ENCODE measurements at regions not wholly inside any gene's neighbourhood (a gene's known extent, or its start where the extent isn't known, plus 50 kb on each side); places are given as distances from the start of the nearest gene placed in this dataset.

DNA sequence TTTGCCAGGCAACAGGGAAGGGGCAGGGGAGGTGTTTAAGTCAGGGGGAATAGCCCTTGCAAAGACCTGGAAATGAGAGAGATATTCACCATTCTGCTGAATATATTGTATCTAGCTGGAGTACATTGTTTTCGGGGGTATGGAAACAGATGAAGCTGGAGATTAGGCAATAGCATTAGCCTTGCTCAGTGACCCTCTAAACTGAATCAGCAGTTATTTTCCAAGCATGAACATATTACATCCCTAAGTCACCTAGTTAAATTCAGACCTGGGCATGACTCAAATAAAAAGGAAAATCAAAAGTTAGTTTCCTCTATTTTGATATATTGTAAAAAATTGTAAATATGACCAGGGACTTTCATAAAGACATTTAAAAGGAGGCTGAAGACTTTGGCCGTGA lies 544.6 kb upstream of the TRPC7 start:
- Histone ChIP-seq H3K4me3 (ENCODE audit: low read depth, low read length) (no peak overlapping the region), H3K4me1 (ENCODE audit: control insufficient read depth, insufficient read depth, low read length) (no peaks in the 10 kb centered on the region), H3K36me3 (ENCODE audit: control insufficient read depth in 2 of 2, insufficient read depth in 1 of 2, low read length in 2 of 2) (no peaks in the 10 kb centered on the region), H3K9me3 (ENCODE audit: control insufficient read depth, insufficient read depth, low read depth, low read length) (no peaks in the 10 kb centered on the region), H3K27ac (ENCODE audit: extremely low read depth, low read depth, low read length) (no peak overlapping the region)
- ChIA-PET POLR2A (no interaction called here), CTCF (no interaction called here)
- TF ChIP-seq, protein P1, sequence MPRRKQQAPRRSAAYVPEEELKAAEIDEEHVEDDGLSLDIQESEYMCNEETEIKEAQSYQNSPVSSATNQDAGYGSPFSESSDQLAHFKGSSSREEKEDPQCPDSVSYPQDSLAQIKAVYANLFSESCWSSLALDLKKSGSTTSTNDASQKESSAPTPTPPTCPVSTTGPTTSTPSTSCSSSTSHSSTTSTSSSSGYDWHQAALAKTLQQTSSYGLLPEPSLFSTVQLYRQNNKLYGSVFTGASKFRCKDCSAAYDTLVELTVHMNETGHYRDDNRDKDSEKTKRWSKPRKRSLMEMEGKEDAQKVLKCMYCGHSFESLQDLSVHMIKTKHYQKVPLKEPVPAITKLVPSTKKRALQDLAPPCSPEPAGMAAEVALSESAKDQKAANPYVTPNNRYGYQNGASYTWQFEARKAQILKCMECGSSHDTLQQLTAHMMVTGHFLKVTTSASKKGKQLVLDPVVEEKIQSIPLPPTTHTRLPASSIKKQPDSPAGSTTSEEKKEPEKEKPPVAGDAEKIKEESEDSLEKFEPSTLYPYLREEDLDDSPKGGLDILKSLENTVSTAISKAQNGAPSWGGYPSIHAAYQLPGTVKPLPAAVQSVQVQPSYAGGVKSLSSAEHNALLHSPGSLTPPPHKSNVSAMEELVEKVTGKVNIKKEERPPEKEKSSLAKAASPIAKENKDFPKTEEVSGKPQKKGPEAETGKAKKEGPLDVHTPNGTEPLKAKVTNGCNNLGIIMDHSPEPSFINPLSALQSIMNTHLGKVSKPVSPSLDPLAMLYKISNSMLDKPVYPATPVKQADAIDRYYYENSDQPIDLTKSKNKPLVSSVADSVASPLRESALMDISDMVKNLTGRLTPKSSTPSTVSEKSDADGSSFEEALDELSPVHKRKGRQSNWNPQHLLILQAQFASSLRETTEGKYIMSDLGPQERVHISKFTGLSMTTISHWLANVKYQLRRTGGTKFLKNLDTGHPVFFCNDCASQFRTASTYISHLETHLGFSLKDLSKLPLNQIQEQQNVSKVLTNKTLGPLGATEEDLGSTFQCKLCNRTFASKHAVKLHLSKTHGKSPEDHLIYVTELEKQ (tag by site-specific recombination; IDR thresholded peaks at IDR 0.05; ENCODE audit: borderline replicate concordance), result no peak
- TF ChIP-seq, protein P2, sequence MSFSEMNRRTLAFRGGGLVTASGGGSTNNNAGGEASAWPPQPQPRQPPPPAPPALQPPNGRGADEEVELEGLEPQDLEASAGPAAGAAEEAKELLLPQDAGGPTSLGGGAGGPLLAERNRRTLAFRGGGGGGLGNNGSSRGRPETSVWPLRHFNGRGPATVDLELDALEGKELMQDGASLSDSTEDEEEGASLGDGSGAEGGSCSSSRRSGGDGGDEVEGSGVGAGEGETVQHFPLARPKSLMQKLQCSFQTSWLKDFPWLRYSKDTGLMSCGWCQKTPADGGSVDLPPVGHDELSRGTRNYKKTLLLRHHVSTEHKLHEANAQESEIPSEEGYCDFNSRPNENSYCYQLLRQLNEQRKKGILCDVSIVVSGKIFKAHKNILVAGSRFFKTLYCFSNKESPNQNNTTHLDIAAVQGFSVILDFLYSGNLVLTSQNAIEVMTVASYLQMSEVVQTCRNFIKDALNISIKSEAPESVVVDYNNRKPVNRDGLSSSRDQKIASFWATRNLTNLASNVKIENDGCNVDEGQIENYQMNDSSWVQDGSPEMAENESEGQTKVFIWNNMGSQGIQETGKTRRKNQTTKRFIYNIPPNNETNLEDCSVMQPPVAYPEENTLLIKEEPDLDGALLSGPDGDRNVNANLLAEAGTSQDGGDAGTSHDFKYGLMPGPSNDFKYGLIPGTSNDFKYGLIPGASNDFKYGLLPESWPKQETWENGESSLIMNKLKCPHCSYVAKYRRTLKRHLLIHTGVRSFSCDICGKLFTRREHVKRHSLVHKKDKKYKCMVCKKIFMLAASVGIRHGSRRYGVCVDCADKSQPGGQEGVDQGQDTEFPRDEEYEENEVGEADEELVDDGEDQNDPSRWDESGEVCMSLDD (tag by site-specific recombination; IDR thresholded peaks at IDR 0.05), result no peak
- TF ChIP-seq ZNF114 (tag by site-specific recombination; IDR thresholded peaks at IDR 0.05), result no peak
- no peak for TF ChIP-seq ZBTB20 (tag by site-specific recombination; IDR thresholded peaks at IDR 0.05)
- no peak for TF ChIP-seq ZNF175 (tag by site-specific recombination; IDR thresholded peaks at IDR 0.05)
- no peak for TF ChIP-seq ZNF350 (tag by site-specific recombination; IDR thresholded peaks at IDR 0.05)
- no peak for TF ChIP-seq ZFP41 (tag by site-specific recombination; IDR thresholded peaks at IDR 0.05; ENCODE audit: borderline replicate concordance)
- TF ChIP-seq IKZF3 (tag by site-specific recombination; IDR thresholded peaks at IDR 0.05), result no peak
- no peak for TF ChIP-seq ZNF670 (tag by site-specific recombination; IDR thresholded peaks at IDR 0.05; ENCODE audit: low read depth)
- no peak for TF ChIP-seq ZNF146 (tag by site-specific recombination; IDR thresholded peaks at IDR 0.05)
- TF ChIP-seq ZBTB48 (tag by site-specific recombination; IDR thresholded peaks at IDR 0.05), result no peak
- TF ChIP-seq ZNF792 (tag by site-specific recombination; IDR thresholded peaks at IDR 0.05), result no peak
- TF ChIP-seq KLF8 (tag by site-specific recombination; IDR thresholded peaks at IDR 0.05), result no peak
- no peak for TF ChIP-seq ZFP3 (tag by site-specific recombination; IDR thresholded peaks at IDR 0.05; ENCODE audit: low read depth)

DNA sequence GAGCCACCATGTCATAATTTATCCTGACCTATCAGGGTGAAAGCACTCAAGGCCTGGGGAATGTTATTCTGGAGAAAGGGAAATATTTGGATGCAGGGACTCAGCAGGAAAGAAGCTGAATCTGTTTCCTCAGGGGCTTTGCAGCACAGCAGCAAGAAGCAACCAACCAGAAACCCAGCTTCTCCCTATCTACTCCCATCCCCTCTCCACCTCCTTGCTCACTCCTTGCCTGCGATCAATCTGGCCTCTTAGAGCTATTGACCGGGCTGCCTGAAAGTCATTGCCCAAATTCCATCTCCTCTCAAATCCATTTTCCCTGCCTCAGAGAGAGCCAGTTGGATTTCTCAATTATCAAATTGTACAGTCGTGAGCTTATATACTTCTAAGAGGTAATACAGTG lies 542.0 kb upstream of the TRPC7 start:
- ChIA-PET CTCF (interaction anchor here (0.6 kb wide), 1 partner anchor 15 kb away, joined by 3 read pairs; no protein-coding TSS in a partner anchor), POLR2A (no interaction called here)
- Histone ChIP-seq H3K9me3 (ENCODE audit: control insufficient read depth, insufficient read depth, low read depth, low read length) (no peaks in the 10 kb centered on the region), H3K36me3 (ENCODE audit: control insufficient read depth in 2 of 2, insufficient read depth in 1 of 2, low read length in 2 of 2) (no peaks in the 10 kb centered on the region), H3K4me3 (ENCODE audit: low read depth, low read length) (no peak overlapping the region), H3K4me1 (ENCODE audit: control insufficient read depth, insufficient read depth, low read length) (no peaks in the 10 kb centered on the region), H3K27ac (ENCODE audit: extremely low read depth, low read depth, low read length) (no peak overlapping the region)
- TF ChIP-seq ZEB2 (tag by site-specific recombination; IDR thresholded peaks at IDR 0.05) (no peak), KLF9 (tag by site-specific recombination; IDR thresholded peaks at IDR 0.05; ENCODE audit: low read depth) (no peak), WT1 (tag by site-specific recombination; IDR thresholded peaks at IDR 0.05) (no peak), ZNF621 (tag by site-specific recombination; IDR thresholded peaks at IDR 0.05) (no peak), ZNF830 (tag by site-specific recombination; IDR thresholded peaks at IDR 0.05; ENCODE audit: low read depth) (no peak), ZNF433 (tag by site-specific recombination; IDR thresholded peaks at IDR 0.05; ENCODE audit: low read depth) (no peak), ZFP69B (tag by site-specific recombination; IDR thresholded peaks at IDR 0.05) (no peak), TCF7L2 (IDR thresholded peaks at IDR 0.05; ENCODE audit: borderline replicate concordance, low read depth, low read length) (no peak), ZNF596 (tag by site-specific recombination; IDR thresholded peaks at IDR 0.05) (no peak), ZNF19 (tag by site-specific recombination; IDR thresholded peaks at IDR 0.05; ENCODE audit: low read depth) (no peak), ZNF473 (tag by site-specific recombination; IDR thresholded peaks at IDR 0.05) (no peak), ZNF239 (tag by site-specific recombination; IDR thresholded peaks at IDR 0.05) (no peak), ZNF266 (tag by site-specific recombination; IDR thresholded peaks at IDR 0.05; ENCODE audit: low read depth) (no peak), MEIS1 (CRISPR knock-in tag; IDR thresholded peaks at IDR 0.05; ENCODE audit: borderline replicate concordance) (no peak)
- TF ChIP-seq, protein P3, sequence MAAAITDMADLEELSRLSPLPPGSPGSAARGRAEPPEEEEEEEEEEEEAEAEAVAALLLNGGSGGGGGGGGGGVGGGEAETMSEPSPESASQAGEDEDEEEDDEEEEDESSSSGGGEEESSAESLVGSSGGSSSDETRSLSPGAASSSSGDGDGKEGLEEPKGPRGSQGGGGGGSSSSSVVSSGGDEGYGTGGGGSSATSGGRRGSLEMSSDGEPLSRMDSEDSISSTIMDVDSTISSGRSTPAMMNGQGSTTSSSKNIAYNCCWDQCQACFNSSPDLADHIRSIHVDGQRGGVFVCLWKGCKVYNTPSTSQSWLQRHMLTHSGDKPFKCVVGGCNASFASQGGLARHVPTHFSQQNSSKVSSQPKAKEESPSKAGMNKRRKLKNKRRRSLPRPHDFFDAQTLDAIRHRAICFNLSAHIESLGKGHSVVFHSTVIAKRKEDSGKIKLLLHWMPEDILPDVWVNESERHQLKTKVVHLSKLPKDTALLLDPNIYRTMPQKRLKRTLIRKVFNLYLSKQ (tag by site-specific recombination; IDR thresholded peaks at IDR 0.05; ENCODE audit: borderline replicate concordance), result no peak
- TF ChIP-seq, protein P4, sequence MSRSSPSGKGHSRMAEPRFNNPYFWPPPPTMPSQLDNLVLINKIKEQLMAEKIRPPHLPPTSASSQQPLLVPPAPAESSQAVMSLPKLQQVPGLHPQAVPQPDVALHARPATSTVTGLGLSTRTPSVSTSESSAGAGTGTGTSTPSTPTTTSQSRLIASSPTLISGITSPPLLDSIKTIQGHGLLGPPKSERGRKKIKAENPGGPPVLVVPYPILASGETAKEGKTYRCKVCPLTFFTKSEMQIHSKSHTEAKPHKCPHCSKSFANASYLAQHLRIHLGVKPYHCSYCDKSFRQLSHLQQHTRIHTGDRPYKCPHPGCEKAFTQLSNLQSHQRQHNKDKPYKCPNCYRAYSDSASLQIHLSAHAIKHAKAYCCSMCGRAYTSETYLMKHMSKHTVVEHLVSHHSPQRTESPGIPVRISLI (tag by site-specific recombination; IDR thresholded peaks at IDR 0.05), result no peak

All from HEK293 (cell line).